Spleen (tissue), 11 donors: ENCODE measurements at regions not wholly inside any gene's neighbourhood (a gene's known extent, or its start where the extent isn't known, plus 50 kb on each side); places are given as distances from the start of the nearest gene placed in this dataset.

Source experiments
- DNase-seq: peaks from one replicate; pipeline ENCODE4 v3.0.0-alpha.2; 2020
- H3K27ac ChIP-seq, 8 donors: fragments of 200-600 bp; sonication (generic) in 7 of 8; 1 replicate in 4 of 8; 2 replicates in 4 of 8; pipeline versions ENCODE4 v1.5.0 to v1.8.0; 2016 to 2021; ENCODE audit warnings: inconsistent platforms in 4 of 8, mild to moderate bottlenecking in 4 of 8, moderate library complexity in 1 of 8
- H3K27me3 ChIP-seq, 7 donors: fragments of 200-600 bp; sonication (generic) in 6 of 7; replicated peaks in 1 of 7; 1 replicate in 4 of 7; 2 replicates in 3 of 7; pipeline versions ENCODE4 v1.5.0 to v1.8.0; 2016 to 2021; ENCODE audit warnings: inconsistent platforms in 3 of 7, mild to moderate bottlenecking in 1 of 7
- H3K36me3 ChIP-seq, 6 donors: fragments of 200-600 bp; sonication (generic) in 5 of 6; 1 replicate in 4 of 6; 2 replicates in 2 of 6; pipeline versions ENCODE4 v1.5.0 to v1.8.0; 2016 to 2021; ENCODE audit warnings: inconsistent platforms in 2 of 6
- H3K4me1 ChIP-seq, 6 donors: fragments of 200-600 bp; sonication (generic) in 5 of 6; 1 replicate in 3 of 6; 2 replicates in 3 of 6; pipeline versions ENCODE4 v1.5.0 to v1.8.0; 2016 to 2021; ENCODE audit warnings: inconsistent platforms in 3 of 6
- H3K4me3 ChIP-seq, 8 donors: fragments of 200-600 bp; sonication (generic) in 7 of 8; 1 replicate in 4 of 8; 2 replicates in 4 of 8; pipeline versions ENCODE4 v1.5.0 to v1.8.0; 2016 to 2021; ENCODE audit warnings: inconsistent platforms in 4 of 8, mild to moderate bottlenecking in 4 of 8, moderate library complexity in 2 of 8
- H3K9me3 ChIP-seq, 8 donors: fragments of 200-600 bp; sonication (generic) in 7 of 8; 1 replicate in 4 of 8; 2 replicates in 4 of 8; pipeline versions ENCODE4 v1.5.0 to v1.8.0; 2016 to 2021; ENCODE audit warnings: inconsistent platforms in 4 of 8
- CTCF ChIP-seq, 11 experiments: fragments of 200-600 bp in 7 of 11; fragments of 450-650 bp in 4 of 11; sonication (generic) in 4 of 11; IDR thresholded peaks in 8 of 11; conservative IDR thresholded peaks in 3 of 11; 1 replicate in 7 of 11; 2 replicates in 4 of 11; pipeline versions ENCODE4 v1.4.0 to v1.8.0; 2016 to 2021; ENCODE audit warnings: antibody characterized with exemption in 11 of 11, inconsistent platforms in 4 of 11, mild to moderate bottlenecking in 1 of 11
- POLR2A ChIP-seq, 3 donors: fragments of 450-650 bp; IDR thresholded peaks; one replicate each; pipeline ENCODE4 v1.5.1; 2017; ENCODE audit warnings: antibody characterized with exemption in 3 of 3, mild to moderate bottlenecking in 1 of 3
- POLR2AphosphoS5 ChIP-seq, 3 donors: sonication (generic); formaldehyde crosslinking; IDR thresholded peaks; one replicate each; pipeline ENCODE4 v1.5.1; 2017; ENCODE audit warnings: antibody characterized with exemption in 3 of 3
- WGBS, 5 donors: extraction: QIAGEN DNeasy Blood & Tissue Kit in 3 of 5; methylation state at CpG; one replicate each; pipeline versions ENCODE4 v1.1.5 to v1.1.7; 2013 to 2018; 5-methylcytosine and 5-hydroxymethylcytosine counted together
- intact Hi-C: fragments of 100-400 bp; cut with DNase I; formaldehyde crosslinking; loops from one replicate; pipeline ENCODE4 v1.15.0; 2023; ENCODE audit warnings: low total_unique reads
- donor health status: healthy with polysubstance abuse.
- donor health status: DM: no; HTN: no; CAD: no; lungs with moderate emphysema.
- donor health status: DM: no; HTN: no; CAD: no.
- donor health status: Bipolar disorder and iron deficiency.
- donor health status: healthy.
- donor health status: DM: no; HTN: no; CAD: no.
- donor health status: DM: yes; HTN: yes; CAD: no.

- Histone ChIP-seq H3K27me3 (peaks cover 0 to 12% (median 0%) of the 10 kb centered on the region in 7 donors), H3K36me3 (no peaks in the 10 kb centered on the region), H3K4me1 (no peaks in the 10 kb centered on the region), H3K9me3 (peaks cover 0 to 24% (median 16%) of the 10 kb centered on the region in 8 donors), H3K4me3 (no peak overlapping the region), H3K27ac (no peak overlapping the region)
- TF ChIP-seq POLR2AphosphoS5 (IDR thresholded peaks at IDR 0.05) (no peak), POLR2A (IDR thresholded peaks at IDR 0.05) (no peak), CTCF (IDR thresholded peaks at IDR 0.05 in 8 of 11, conservative IDR thresholded peaks at IDR 0.05 in 3 of 11) (no peak)
- intact Hi-C loops, result no loop called here
- DNase-seq, result no peak
Observed at GRCh38 chr1:209461168-209461567, 122.3 kb upstream of the CAMK1G start.

GRCh38 chr1:209462433-209462832 is 121.1 kb upstream of the CAMK1G start:
- no peak for DNase-seq
- Histone ChIP-seq H3K4me1 (no peaks in the 10 kb centered on the region), H3K36me3 (no peaks in the 10 kb centered on the region), H3K4me3 (no peak overlapping the region), H3K9me3 (peaks cover 0 to 24% (median 16%) of the 10 kb centered on the region in 8 donors), H3K27ac (no peak overlapping the region), H3K27me3 (peaks cover 0 to 12% (median 0%) of the 10 kb centered on the region in 7 donors)
- intact Hi-C loops, result no loop called here
- no peak for TF ChIP-seq CTCF (IDR thresholded peaks at IDR 0.05 in 8 of 11, conservative IDR thresholded peaks at IDR 0.05 in 3 of 11)

- no peaks in the 10 kb centered on the region for H3K36me3 ChIP-seq
- peaks cover 0 to 12% (median 0%) of the 10 kb centered on the region in 7 donors for H3K27me3 ChIP-seq
- 86 to 100% (median 94%) methylated on average over 1 of the region's 1 CpG for WGBS, 5 donors
- no peak overlapping the region for H3K27ac ChIP-seq
- H3K4me3 ChIP-seq, result no peak overlapping the region
- no peak for TF ChIP-seq CTCF (IDR thresholded peaks at IDR 0.05 in 8 of 11, conservative IDR thresholded peaks at IDR 0.05 in 3 of 11)
- TF ChIP-seq POLR2AphosphoS5 (IDR thresholded peaks at IDR 0.05), result no peak
- intact Hi-C loops, result no loop called here
- DNase-seq, result no peak
- peaks cover 0 to 24% (median 16%) of the 10 kb centered on the region in 8 donors for H3K9me3 ChIP-seq
- H3K4me1 ChIP-seq, result no peaks in the 10 kb centered on the region
Observed at GRCh38 chr1:209463441-209463840, 120.1 kb upstream of the CAMK1G start.

GRCh38 chr1:209473025-209473424 is 110.5 kb upstream of the CAMK1G start:
- no peak overlapping the region for H3K27ac ChIP-seq
- H3K4me3 ChIP-seq, result no peak overlapping the region
- no peak for DNase-seq
- intact Hi-C loops, result no loop called here
- TF ChIP-seq POLR2A (IDR thresholded peaks at IDR 0.05) (no peak), POLR2AphosphoS5 (IDR thresholded peaks at IDR 0.05) (no peak), CTCF (IDR thresholded peaks at IDR 0.05 in 8 of 11, conservative IDR thresholded peaks at IDR 0.05 in 3 of 11) (no peak)
- no peaks in the 10 kb centered on the region for H3K4me1 ChIP-seq
- H3K36me3 ChIP-seq, result no peaks in the 10 kb centered on the region
- H3K9me3 ChIP-seq, result peaks cover 0 to 31% (median 17%) of the 10 kb centered on the region in 8 donors
- no peaks in the 10 kb centered on the region for H3K27me3 ChIP-seq
